SIG-M5 treated with dmso at 0.1 percent for 504 hours (cell line): ENCODE measurements at regions not wholly inside any gene's neighbourhood (a gene's known extent, or its start where the extent isn't known, plus 50 kb on each side); places are given as distances from the start of the nearest gene placed in this dataset.
"Not testable (repeated sequence)": the region's sequence is repeated elsewhere in the genome, so short reads cannot be mapped to it uniquely, and the experiment has no call there.

Experiments
- DNase-seq: peaks from one replicate; lab custom pipeline; 2025; ENCODE audit not compliant: unreplicated experiment; lab: John Stamatoyannopoulos, UW

DNA sequence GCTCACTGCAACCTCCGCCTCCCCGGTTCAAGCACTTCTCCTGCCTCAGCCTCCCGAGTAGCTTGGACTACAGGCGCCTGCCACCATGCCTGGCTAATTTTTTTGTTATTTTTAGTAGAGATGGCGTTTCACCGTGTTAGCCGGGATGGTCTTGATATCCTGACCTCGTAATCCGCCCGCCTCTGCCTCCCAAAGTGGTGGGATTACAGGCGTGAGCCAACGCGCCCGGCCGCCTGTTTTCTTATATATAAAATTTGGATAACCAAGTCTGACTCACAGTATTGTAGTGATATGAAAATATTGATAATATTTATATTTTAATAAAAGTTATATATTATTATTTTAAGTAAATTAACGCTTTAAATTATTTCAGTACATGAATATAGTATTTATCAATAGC lies 1821.7 kb downstream of the BRINP3 start:
- not testable (repeated sequence) for DNase-seq

- no peak for DNase-seq
Measured at GRCh38 chr1:188660572-188660971, 1817.1 kb downstream of the BRINP3 start.

GRCh38 chr1:188665477-188665876 lies 1812.2 kb downstream of the BRINP3 start:
- DNase-seq: no peak

DNA sequence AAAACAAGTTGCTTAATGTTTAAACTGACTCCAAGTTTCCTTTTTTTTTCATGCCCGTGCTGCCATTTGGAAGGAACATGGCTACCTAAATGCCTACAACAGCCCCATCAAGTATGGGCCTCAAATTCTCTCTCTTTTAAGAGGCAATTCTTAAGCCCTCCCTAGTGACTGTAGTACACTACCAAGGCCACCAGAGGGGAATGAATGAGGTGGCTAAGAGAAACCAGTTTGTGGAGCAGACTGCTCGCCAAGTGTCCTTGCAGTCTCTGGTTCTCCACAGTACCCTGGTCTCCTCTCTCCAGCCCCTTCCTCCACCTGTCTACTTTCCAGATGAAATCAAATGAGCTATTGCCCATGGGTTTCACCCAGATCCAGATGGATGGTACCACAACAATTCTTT lies 1809.6 kb downstream of the BRINP3 start:
- no peak for DNase-seq

DNA sequence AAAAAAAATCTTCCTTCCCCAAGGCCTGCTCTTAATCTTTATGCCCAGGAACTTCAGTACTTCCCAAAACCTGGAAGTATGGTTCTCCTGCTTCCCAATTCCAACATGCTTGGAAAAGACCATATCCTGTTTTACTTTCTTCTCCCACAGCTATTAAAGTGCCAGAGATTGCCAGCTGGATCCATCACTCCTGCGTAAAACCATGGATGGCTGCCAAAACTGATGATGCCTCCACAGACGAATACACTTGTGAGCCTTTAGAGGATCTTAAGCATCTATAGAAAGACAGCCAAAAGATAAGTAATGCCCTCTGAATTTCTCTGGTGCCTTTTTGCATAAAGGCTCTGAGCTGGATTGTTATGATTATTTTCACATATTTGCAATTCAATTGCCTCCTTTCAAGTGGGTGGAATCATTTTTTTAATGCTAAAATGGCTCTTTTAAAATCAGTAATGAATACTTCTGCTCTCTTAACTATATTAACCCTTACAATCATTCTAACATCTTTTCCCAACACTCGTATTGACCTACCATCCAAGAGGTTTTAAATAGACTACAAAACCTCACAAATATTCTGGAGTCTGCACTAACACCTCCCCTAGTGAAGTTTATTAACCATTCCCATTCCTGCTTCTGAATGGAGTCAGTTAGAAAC lies 1807.8 kb downstream of the BRINP3 start:
- no peak for DNase-seq

- no peak for DNase-seq
Measured at GRCh38 chr1:188670837-188671236, 1806.8 kb downstream of the BRINP3 start.

- no peak for DNase-seq
Measured at GRCh38 chr1:188672153-188672552, 1805.5 kb downstream of the BRINP3 start.

DNA sequence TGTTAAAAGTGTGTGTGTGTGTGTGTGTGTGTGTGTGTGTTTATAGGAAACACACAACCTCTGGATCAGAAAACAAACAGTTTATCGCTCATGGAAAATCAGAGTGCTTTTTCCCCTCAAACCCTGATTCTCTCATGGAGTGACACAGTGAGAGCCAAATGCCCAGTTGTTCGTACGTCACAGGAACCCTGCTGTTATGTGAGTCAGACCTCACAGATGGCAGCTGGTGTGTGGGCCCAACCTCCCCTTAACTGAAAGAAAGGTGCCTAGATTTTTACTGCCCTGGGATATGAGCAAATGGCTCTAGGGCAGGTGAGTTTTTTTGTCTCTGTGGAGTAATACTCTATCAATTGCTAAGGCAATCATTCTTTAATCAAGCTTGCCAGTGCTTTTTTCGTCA lies 1788.1 kb downstream of the BRINP3 start:
- no peak for DNase-seq

GRCh38 chr1:188700116-188700515 lies 1777.5 kb downstream of the BRINP3 start:
- DNase-seq: no peak

DNA sequence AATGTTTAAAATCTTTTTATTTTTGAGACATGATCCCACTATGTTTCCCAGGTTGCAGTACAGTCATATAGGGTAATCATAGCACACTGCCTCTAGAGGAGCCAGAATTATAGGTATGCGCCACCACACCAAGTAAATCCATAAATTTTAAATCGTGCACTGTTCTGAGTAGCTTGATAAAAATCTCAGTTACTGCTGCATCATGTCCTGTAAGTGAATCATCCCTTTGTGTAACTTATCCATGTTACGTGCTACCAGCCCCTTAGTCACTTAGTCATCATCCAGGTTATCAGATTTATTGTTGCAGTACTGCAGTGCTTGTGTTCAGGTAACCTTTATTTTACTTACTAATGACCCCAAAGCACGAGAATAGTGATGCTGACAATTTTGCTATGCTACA lies 1770.9 kb downstream of the BRINP3 start:
- DNase-seq: no peak

DNA sequence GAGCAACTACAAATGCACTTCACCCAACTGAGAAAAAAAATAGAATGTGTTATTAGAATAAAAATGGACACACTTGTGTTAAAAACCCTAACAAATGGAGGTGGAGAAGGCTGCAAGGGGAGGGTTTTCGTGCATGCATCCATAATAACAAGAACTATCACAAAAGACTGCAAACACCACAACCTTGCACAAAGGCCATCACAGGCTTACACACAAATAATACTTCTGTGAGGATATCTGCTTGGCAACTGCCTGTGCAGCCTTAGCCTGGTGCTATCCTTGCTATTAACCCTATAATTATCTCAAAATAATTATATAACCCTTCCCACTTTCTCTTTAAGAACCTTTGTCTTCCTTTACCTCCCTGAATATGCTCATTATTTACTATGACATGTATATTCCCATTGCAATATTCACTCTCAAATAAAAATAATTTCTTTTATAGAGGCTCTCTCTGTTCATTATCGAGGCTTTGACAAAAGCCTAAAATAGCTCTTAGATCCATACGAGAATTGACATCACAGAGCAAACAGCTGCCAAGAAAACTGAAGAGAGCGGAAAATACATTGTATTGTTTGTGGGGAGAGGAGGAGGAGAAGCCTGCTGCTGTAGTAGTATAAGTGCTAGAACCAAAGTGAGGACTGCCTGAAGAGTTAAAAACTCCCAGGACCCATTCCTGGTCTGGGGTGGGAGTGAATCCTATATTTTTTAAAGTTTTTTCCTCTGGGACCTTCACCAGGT lies 1768.7 kb downstream of the BRINP3 start:
- no peak for DNase-seq

- DNase-seq: no peak
Measured at GRCh38 chr1:188715566-188715965, 1762.1 kb downstream of the BRINP3 start.

DNA sequence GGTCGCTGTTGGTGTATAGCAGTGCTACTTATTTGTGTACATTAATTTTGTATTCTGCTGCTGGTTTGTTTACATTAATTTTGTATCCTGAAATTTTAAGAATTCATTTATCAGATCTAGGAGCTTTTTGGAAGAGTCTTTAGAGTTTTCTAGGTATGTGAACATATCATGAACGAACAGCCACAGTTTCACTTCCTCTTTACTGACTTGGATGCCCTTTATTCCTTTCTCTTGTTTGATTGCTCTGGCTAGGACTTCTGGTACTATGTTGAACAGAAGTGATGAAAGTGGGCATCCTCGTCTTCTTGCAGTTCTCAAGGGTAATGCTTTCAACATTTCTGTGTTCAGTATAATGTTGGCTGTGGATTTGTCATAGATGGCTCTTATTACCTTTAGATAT lies 1757.9 kb downstream of the BRINP3 start:
- peak; percentile 72 for DNase-seq

DNA sequence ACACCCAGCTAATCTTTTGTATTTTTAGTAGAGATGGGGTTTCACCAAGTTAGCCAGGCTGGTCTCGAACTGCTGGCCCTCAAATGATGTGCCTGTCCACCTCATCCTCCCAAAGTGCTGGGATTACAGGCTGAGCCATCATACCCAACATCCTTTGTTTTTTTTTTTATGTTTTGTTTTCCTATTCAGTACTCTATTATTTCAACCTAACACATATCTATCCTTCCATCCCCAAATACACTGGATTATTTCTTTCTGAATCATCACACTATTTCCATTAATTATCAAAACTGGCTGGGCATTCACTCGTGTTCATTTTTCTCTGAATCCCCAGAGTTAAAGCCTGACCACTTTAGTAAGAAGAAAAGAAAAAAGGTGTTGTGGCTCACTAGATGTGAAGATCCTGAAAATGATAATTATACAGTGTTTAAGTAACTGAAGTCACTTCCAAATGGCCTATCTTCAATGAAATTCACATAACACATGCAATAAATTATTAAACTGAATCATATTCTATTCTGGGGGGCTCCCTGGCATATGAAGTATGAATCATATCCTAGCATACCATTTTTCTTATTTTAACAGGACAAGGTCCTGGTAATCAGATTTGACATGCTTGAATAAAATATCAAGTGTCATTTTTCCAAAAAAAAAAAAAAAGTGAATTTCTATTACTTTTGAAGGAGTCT lies 1754.2 kb downstream of the BRINP3 start:
- DNase-seq: no peak

- DNase-seq: no peak
Measured at GRCh38 chr1:188729039-188729438, 1748.6 kb downstream of the BRINP3 start.

- DNase-seq: no peak
Measured at GRCh38 chr1:188735567-188735966, 1742.1 kb downstream of the BRINP3 start.

DNA sequence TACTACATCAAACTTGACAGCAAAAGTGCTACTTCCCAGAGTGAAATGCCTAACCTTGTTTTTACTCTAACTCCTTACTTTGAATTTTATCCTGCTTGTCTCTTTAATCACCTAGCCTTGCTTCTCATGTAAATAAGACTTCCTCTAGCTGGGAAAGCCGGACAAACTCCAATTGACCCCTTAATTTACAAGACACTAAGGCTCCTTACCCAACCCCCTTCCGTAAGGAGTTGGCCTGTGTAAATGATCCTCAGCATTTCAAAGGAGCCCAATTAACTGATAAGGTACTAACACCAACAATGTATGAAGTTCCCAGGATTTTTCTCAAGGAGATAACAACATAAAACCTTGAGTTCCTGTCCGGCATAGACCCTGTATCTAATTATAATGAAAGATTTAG lies 1728.4 kb downstream of the BRINP3 start:
- not testable (repeated sequence) for DNase-seq

DNA sequence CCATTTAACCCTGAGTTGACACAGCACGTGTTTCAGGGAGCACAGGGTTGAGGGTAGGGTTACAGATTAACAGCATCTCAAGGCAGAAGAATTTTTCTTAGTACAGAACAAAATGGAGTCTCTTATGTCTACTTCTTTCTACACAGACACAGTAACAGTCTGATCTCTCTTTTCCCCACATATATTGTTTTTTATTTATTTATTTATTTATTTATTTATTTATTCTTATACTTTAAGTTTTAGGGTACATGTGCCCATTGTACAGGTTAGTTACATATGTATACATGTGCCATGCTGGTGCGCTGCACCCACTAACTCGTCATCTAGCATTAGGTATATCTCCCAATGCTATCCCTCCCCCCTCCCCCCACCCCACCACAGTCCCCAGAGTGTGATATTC lies 1725.6 kb downstream of the BRINP3 start:
- not testable (repeated sequence) for DNase-seq

DNA sequence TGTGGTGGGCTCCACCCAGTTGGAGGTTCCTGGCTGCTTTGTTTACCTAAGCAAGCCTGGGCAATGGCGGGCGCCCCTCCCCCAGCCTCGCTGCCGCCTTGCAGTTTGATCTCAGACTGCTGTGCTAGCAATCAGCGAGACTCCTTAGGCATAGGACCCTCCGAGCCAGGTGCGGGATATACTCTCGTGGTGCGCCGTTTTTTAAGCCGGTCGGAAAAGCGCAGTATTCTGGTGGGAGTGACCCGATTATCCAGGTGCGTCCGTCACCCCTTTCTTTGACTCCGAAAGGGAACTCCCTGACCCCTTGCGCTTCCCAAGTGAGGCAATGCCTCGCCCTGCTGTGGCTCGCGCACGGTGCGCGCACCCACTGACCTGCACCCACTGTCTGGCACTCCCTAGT lies 1719.9 kb downstream of the BRINP3 start:
- DNase-seq: not testable (repeated sequence)

DNA sequence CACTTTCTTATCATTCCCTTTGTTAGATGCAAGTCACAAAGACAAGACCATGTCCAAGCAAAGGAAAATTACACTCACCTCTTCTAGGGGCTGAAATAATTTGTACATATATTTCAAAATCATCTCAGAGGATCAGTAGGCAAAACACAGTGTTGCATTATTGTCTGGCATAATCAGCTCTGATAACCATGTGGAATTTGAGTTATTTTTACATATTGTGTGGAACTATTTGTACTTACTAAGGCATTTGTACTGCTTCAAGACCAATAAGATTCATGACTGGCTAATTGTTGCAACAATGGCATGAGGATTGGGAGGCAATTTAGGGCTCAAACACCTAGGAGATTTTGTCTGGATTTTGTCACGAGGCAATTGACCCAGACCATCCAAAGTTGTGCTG lies 1716.4 kb downstream of the BRINP3 start:
- no peak for DNase-seq

DNA sequence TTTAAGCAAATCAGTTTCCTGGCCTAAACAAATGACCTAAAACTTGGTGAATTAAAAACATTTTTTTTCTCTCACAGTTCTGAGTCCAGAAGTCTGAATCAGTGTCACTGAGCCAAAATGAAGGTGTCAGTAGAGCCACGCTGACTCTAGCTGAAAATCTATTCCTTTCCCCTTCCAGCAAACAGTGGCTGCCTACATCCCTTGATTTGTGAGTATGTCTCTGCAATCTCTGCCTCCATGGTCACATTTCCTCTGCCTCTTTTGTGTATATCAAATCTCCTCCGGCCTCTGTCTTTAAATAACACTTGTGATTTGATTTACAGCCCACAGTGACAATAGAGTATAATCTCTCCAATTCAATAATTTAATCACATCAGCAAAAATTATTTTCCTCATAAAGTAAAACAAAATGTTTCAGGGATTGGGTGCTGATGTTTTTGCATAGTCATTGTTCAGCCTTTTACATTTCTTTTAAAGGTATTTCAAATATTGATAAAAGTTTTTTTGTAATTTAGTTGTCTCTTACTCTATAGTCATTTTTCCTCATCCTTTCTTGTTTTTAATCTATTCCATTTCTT lies 1715.4 kb downstream of the BRINP3 start:
- DNase-seq: no peak

DNA sequence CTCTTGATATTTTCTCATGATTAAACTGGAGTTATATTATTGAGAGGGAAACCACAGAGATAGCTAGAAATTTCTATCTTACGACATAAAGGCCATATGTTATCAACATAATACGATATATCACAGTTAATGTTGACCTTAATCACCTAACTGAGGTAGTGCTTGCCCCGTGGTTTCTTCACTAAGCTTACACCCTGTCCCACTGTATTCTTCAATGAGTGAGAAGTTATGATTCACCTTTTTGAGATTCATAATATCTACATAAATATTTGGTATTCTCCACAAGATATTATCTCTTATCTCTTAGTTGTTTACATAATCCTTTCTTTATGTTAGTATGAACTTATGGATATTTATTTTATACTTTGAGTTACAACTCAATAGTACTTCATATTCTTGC lies 1714.1 kb downstream of the BRINP3 start:
- no peak for DNase-seq
